ENCODE measurements at regions not wholly inside any gene's neighbourhood (a gene's known extent, or its start where the extent isn't known, plus 50 kb on each side); places are given as distances from the start of the nearest gene placed in this dataset.

GRCh38 chr7:41334071-41334862 is 368.6 kb downstream of the INHBA start:
- DNase-seq = peak; percentile 24

GRCh38 chr7:41333511-41333910 is 369.4 kb downstream of the INHBA start:
- peak; percentile 98 for DNase-seq

- DNase-seq = no peak
Measured at GRCh38 chr7:41331194-41331593, 371.7 kb downstream of the INHBA start.

GRCh38 chr7:41328544-41328943 is 374.3 kb downstream of the INHBA start:
- peak; percentile 75 for DNase-seq

GRCh38 chr7:41328131-41328530 is 374.8 kb downstream of the INHBA start:
- DNase-seq = peak; percentile 50

- DNase-seq = no peak
Measured at GRCh38 chr7:41326616-41327015, 376.3 kb downstream of the INHBA start.

GRCh38 chr7:41323806-41324205 is 379.1 kb downstream of the INHBA start:
- DNase-seq = peak; percentile 49

GRCh38 chr7:41319581-41319980 is 383.3 kb downstream of the INHBA start:
- DNase-seq = peak; percentile 26

GRCh38 chr7:41316410-41316809 is 386.5 kb downstream of the INHBA start:
- DNase-seq = no peak

GRCh38 chr7:41315764-41316163 is 387.1 kb downstream of the INHBA start:
- DNase-seq = no peak

- no peak for DNase-seq
Measured at GRCh38 chr7:41313171-41313570, 389.7 kb downstream of the INHBA start.

GRCh38 chr7:41312235-41312634 is 390.7 kb downstream of the INHBA start:
- DNase-seq = no peak

GRCh38 chr7:41311301-41311700 is 391.6 kb downstream of the INHBA start:
- no peak for DNase-seq

- peak; percentile 11 for DNase-seq
Measured at GRCh38 chr7:41306486-41306885, 396.4 kb downstream of the INHBA start.

GRCh38 chr7:41305001-41305400 is 397.9 kb downstream of the INHBA start:
- no peak for DNase-seq

GRCh38 chr7:41303709-41304108 is 399.2 kb downstream of the INHBA start:
- no peak for DNase-seq

- peak; percentile 20 for DNase-seq
Measured at GRCh38 chr7:41298409-41298808, 404.5 kb downstream of the INHBA start.

GRCh38 chr7:41297166-41297565 is 405.7 kb downstream of the INHBA start:
- DNase-seq = no peak

GRCh38 chr7:41295455-41295815 is 407.5 kb downstream of the INHBA start:
- DNase-seq = no peak

- no peak for DNase-seq
Measured at GRCh38 chr7:41294556-41295454, 408.1 kb downstream of the INHBA start.

GRCh38 chr7:41292487-41292886 is 410.4 kb downstream of the INHBA start:
- no peak for DNase-seq

- no peak for DNase-seq
Measured at GRCh38 chr7:41287559-41288335, 415.1 kb downstream of the INHBA start.

GRCh38 chr7:41280491-41280890 is 422.4 kb downstream of the INHBA start:
- no peak for DNase-seq

Data from fibroblast of skin of right biceps (primary cell).